Adrenal gland (tissue), 9 donors: ENCODE measurements at regions not wholly inside any gene's neighbourhood (a gene's known extent, or its start where the extent isn't known, plus 50 kb on each side); places are given as distances from the start of the nearest gene placed in this dataset.

Source experiments
- DNase-seq, 7 donors: peaks; one replicate each; pipeline ENCODE4 v3.0.0-alpha.2; 2019 to 2020
- H3K27ac ChIP-seq, 5 donors: fragments of 200-600 bp; sonication (generic) in 4 of 5; 1 replicate in 3 of 5; 2 replicates in 2 of 5; pipeline versions ENCODE4 v1.5.1 to v1.8.0; 2016 to 2020; ENCODE audit warnings: mild to moderate bottlenecking in 1 of 5
- H3K27me3 ChIP-seq: fragments of 200-600 bp; 2 replicates; pipeline ENCODE4 v1.8.0; 2021
- H3K36me3 ChIP-seq, 2 donors: fragments of 200-600 bp; replicated peaks in 1 of 2; 1 replicate in 1 of 2; 2 replicates in 1 of 2; pipeline versions ENCODE4 v1.5.1 to v1.8.0; 2018 to 2022
- H3K4me1 ChIP-seq, 2 donors: fragments of 200-600 bp; replicated peaks in 1 of 2; 1 replicate in 1 of 2; 2 replicates in 1 of 2; pipeline versions ENCODE4 v1.5.1 to v1.8.0; 2018 to 2021
- H3K4me3 ChIP-seq, 4 donors: fragments of 200-600 bp; sonication (generic) in 3 of 4; one replicate each; pipeline ENCODE4 v1.5.1; 2016 to 2018
- H3K9me3 ChIP-seq, 3 donors: fragments of 200-600 bp; sonication (generic) in 1 of 3; replicated peaks in 1 of 3; 1 replicate in 2 of 3; 2 replicates in 1 of 3; pipeline versions ENCODE4 v1.5.1 to v1.8.0; 2016 to 2021
- CTCF ChIP-seq, 6 experiments: fragments of 450-650 bp in 4 of 6; fragments of 200-600 bp in 2 of 6; sonication (generic) in 1 of 6; IDR thresholded peaks; 1 replicate in 5 of 6; 2 replicates in 1 of 6; pipeline versions ENCODE4 v1.5.1 to v1.8.0; 2016 to 2021; ENCODE audit warnings: antibody characterized with exemption in 6 of 6, mild to moderate bottlenecking in 2 of 6, moderate library complexity in 1 of 6
- POLR2A ChIP-seq, 2 donors: fragments of 450-650 bp; IDR thresholded peaks; one replicate each; pipeline ENCODE4 v1.6.1; 2017; ENCODE audit warnings: antibody characterized with exemption in 2 of 2, mild to moderate bottlenecking in 2 of 2, moderate library complexity in 1 of 2
- WGBS, 4 donors: extraction: QIAGEN DNeasy Blood & Tissue Kit in 2 of 4; methylation state at CpG; one replicate each; pipeline versions ENCODE4 v1.1.5 to v1.1.7; 2013 to 2017; 5-methylcytosine and 5-hydroxymethylcytosine counted together
- intact Hi-C, 2 donors: fragments of 100-400 bp; cut with DNase I; formaldehyde crosslinking; loops; one replicate each; pipeline versions ENCODE4 v1.14.1 to v1.15.0; 2022 to 2023
- donor health status: healthy with polysubstance abuse.
- donor health status: Bipolar disorder and iron deficiency.
- donor health status: DM: yes; HTN: yes; CAD: no.
- donor health status: DM: no; HTN: no; CAD: no.
- donor health status: DM: no; HTN: no; CAD: no.

GRCh38 chr2:59093571-59093970, 852.4 kb upstream of the FANCL start:
- Histone ChIP-seq H3K4me3 (no peak overlapping the region), H3K27me3 (no peaks in the 10 kb centered on the region), H3K9me3 (peaks cover 0 to 1% (median 0%) of the 10 kb centered on the region in 3 donors), H3K27ac (no peak overlapping the region), H3K4me1 (no peaks in the 10 kb centered on the region), H3K36me3 (no peaks in the 10 kb centered on the region)
- no peak for TF ChIP-seq POLR2A (IDR thresholded peaks at IDR 0.05)
- TF ChIP-seq CTCF (IDR thresholded peaks at IDR 0.05), result no peak
- no peak for DNase-seq
- 76 to 85% (median 82%) methylated on average over 4 of the region's 4 CpGs for WGBS, 4 donors
- intact Hi-C loops, result no loop called here

- Histone ChIP-seq H3K4me3 (no peak overlapping the region), H3K36me3 (no peaks in the 10 kb centered on the region), H3K9me3 (no peaks in the 10 kb centered on the region), H3K27ac (no peak overlapping the region), H3K27me3 (no peaks in the 10 kb centered on the region), H3K4me1 (no peaks in the 10 kb centered on the region)
- intact Hi-C loops, result no loop called here
- 60 to 85% (median 63%) methylated on average over 6 of the region's 6 CpGs for WGBS, 4 donors
- TF ChIP-seq CTCF (IDR thresholded peaks at IDR 0.05), result no peak
- no peak for TF ChIP-seq POLR2A (IDR thresholded peaks at IDR 0.05)
- DNase-seq, result no peak
These were observed 843.2 kb upstream of the FANCL start for GRCh38 chr2:59084326-59084725.

GRCh38 chr2:59083075-59083828, 842.1 kb upstream of the FANCL start:
- H3K4me1 ChIP-seq, result no peaks in the 10 kb centered on the region
- no peak overlapping the region for H3K4me3 ChIP-seq
- TF ChIP-seq POLR2A (IDR thresholded peaks at IDR 0.05), result no peak
- no peak for TF ChIP-seq CTCF (IDR thresholded peaks at IDR 0.05)
- no peak for DNase-seq
- no peak overlapping the region for H3K27ac ChIP-seq
- intact Hi-C loops, result no loop called here
- WGBS, 4 donors, result 73 to 77% (median 75%) methylated on average over 5 of the region's 5 CpGs
- H3K36me3 ChIP-seq, result no peaks in the 10 kb centered on the region
- H3K9me3 ChIP-seq, result no peaks in the 10 kb centered on the region
- no peaks in the 10 kb centered on the region for H3K27me3 ChIP-seq

- 65 to 77% (median 75%) methylated on average over 5 of the region's 5 CpGs for WGBS, 4 donors
- intact Hi-C loops, result no loop called here
- no peak for TF ChIP-seq POLR2A (IDR thresholded peaks at IDR 0.05)
- TF ChIP-seq CTCF (IDR thresholded peaks at IDR 0.05), result no peak
- Histone ChIP-seq H3K27ac (no peak overlapping the region), H3K36me3 (no peaks in the 10 kb centered on the region), H3K4me3 (no peak overlapping the region), H3K4me1 (no peaks in the 10 kb centered on the region), H3K27me3 (no peaks in the 10 kb centered on the region), H3K9me3 (no peaks in the 10 kb centered on the region)
- no peak for DNase-seq
These were observed 841.5 kb upstream of the FANCL start for GRCh38 chr2:59082657-59083056.
